ENCODE measurements at regions not wholly inside any gene's neighbourhood (a gene's known extent, or its start where the extent isn't known, plus 50 kb on each side); places are given as distances from the start of the nearest gene placed in this dataset.

GRCh38 chr5:116359592-116359991 is 215.0 kb downstream of the SEMA6A start:
- in situ Hi-C loops (cut with HindIII; ENCODE audit: low pct_unique_long_range_greater_than_20kb, low sequenced_read_pairs): no loop called here

DNA sequence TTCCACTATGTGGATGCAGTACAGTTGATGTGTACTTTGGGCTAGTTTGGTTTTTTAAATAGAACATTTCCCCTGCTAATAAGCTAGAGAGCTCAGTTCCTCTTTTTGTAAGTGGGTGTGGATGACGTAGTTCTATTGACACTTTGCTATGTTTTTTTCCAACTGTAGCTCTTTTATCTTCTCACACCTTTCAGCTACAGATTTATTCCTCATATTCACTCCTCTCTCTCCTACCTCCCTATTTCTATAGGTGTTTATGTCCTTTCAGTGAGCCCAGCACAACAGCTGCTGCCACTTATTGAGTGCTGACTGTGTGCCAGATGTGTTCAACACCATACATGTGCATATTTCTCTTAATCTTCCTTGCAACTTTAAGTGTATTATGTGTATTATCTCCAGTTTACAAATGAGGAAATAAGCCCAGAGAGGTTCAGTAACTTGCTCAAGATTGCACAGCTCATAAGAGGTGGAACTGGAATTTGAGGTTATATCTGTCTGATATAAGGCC is 215.7 kb downstream of the SEMA6A start:
- TF ChIP-seq JUND (IDR thresholded peaks at IDR 0.05; ENCODE audit: low read depth): no peak
- DNase-seq (ENCODE audit: low read depth in 1 of 2, low spot score in 1 of 2): no peak
- in situ Hi-C loops (cut with HindIII; ENCODE audit: low pct_unique_long_range_greater_than_20kb, low sequenced_read_pairs): no loop called here

More at GRCh38 chr5:116359592-116359991, 215.0 kb downstream of the SEMA6A start:
- DNase-seq (ENCODE audit: low read depth in 1 of 2, low spot score in 1 of 2): no peak
- TF ChIP-seq JUND (IDR thresholded peaks at IDR 0.05; ENCODE audit: low read depth): no peak

DNA sequence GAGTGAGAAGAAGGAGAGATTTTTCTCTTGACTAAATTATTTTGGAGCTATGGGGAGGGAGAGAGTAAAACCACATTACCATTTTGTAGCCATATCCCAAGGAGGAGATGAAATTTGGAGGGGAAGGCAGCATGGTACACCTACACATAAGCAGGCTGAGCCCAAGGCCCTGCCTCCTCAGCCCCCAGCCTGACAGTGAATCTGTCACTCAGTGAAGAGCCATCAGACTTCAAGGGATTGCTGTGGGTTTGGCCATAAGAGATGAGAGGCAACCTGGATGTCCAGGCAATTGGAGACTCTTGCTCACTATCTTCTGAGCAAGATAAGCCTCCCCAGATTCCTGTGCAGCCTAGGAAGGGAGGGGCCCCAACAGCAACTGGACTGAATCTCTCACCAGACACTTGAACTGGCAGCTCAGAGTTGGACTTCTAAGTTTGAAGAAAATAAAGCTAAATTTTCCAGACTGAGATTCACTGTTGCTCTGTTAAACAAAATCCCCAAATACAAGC is 216.6 kb downstream of the SEMA6A start:
- DNase-seq (ENCODE audit: low read depth in 1 of 2, low spot score in 1 of 2): no peak
- TF ChIP-seq JUND (IDR thresholded peaks at IDR 0.05; ENCODE audit: low read depth): no peak
- in situ Hi-C loops (cut with HindIII; ENCODE audit: low pct_unique_long_range_greater_than_20kb, low sequenced_read_pairs): no loop called here

DNA sequence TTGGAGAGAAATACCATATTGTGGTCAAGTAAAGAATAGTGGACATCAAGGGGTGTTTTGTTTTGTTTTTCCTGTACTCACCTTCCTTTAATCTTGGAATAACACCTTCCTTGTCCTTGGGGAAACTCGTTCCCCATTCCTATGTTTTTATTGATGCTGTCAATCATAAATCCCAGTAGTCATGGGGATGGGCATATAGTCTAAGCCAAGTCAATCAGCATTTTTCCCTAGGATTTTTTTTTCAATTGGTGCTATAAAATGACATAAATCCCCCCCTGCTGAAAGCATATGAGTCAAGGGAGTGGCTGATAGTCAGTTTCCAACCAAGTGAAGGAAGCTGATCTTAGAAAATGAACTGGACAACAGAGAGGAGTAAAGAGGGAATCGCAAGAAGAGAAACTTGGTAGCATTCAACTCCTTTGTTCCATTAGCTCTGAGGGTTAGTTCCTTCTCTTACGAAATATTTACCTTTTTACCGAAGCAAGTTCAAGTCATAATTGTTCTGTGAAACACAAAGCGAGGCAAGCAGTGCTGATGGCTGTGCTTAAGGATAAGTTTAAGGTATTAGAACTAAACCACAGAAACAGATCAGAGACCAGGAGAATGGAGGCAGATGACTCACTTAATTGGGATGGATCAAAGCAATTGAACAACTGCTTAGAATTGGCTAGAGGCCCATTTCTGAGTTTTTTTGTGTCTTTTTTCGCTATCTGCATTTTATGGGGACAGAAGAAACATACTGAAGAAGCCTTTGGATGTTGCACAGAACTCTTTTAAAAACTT is 218.6 kb downstream of the SEMA6A start:
- in situ Hi-C loops (cut with HindIII; ENCODE audit: low pct_unique_long_range_greater_than_20kb, low sequenced_read_pairs): no loop called here
- no peak for TF ChIP-seq JUND (IDR thresholded peaks at IDR 0.05; ENCODE audit: low read depth)

DNA sequence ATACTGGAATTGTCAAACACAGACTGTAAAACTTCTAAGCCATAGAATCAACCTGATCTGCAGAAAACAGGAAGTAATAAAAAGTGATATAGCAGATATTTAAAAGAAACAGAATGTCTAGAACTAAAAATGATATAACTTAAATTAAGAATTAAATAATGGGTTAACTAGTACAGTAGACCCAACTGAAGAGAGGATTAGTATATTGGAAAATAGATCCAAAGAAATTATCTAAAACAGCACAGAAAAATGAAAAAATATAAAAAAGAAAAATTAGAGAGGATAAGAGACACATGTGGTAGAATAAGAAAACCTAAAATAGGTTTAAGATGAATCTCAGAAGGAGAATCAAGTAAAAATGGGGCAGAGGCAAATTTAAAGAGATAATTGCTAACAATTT is 219.9 kb downstream of the SEMA6A start:
- in situ Hi-C loops (cut with HindIII; ENCODE audit: low pct_unique_long_range_greater_than_20kb, low sequenced_read_pairs): no loop called here
- DNase-seq (ENCODE audit: low read depth in 1 of 2, low spot score in 1 of 2): no peak
- TF ChIP-seq JUND (IDR thresholded peaks at IDR 0.05; ENCODE audit: low read depth): no peak

More for the DNA sequence above, 218.6 kb downstream of the SEMA6A start:
- DNase-seq (ENCODE audit: low read depth in 1 of 2, low spot score in 1 of 2): no peak

- in situ Hi-C loops (cut with HindIII; ENCODE audit: low pct_unique_long_range_greater_than_20kb, low sequenced_read_pairs): no loop called here
- TF ChIP-seq JUND (IDR thresholded peaks at IDR 0.05; ENCODE audit: low read depth): no peak
- no peak for DNase-seq (ENCODE audit: low read depth in 1 of 2, low spot score in 1 of 2)
Observed at GRCh38 chr5:116347657-116348056, 227.0 kb downstream of the SEMA6A start.

GRCh38 chr5:116343961-116344360 is 230.7 kb downstream of the SEMA6A start:
- in situ Hi-C loops (cut with HindIII; ENCODE audit: low pct_unique_long_range_greater_than_20kb, low sequenced_read_pairs): no loop called here
- DNase-seq (ENCODE audit: low read depth in 1 of 2, low spot score in 1 of 2): peak in 1 of 2 experiments; percentile 1
- no peak for TF ChIP-seq JUND (IDR thresholded peaks at IDR 0.05; ENCODE audit: low read depth)

Measured in T47D (cell line).